Heart right ventricle (tissue), 16 donors: ENCODE measurements at regions not wholly inside any gene's neighbourhood (a gene's known extent, or its start where the extent isn't known, plus 50 kb on each side); places are given as distances from the start of the nearest gene placed in this dataset.

Experiments
- ATAC-seq, 8 donors: fragments of 200-7000 bp; cut with Tn5 transposase; one replicate each; pipeline ENCODE4 v1.9.1; 2020; ENCODE audit warnings: mild to moderate bottlenecking in 8 of 8, moderate library complexity in 8 of 8, moderate number of reproducible peaks in 1 of 8
- DNase-seq, 2 donors: peaks; one replicate each; pipeline ENCODE4 v3.0.0-alpha.2; 2020
- H3K27ac ChIP-seq, 10 donors: fragments of 200-600 bp; sonication (generic) in 2 of 10; one replicate each; pipeline versions ENCODE4 v1.5.0 to v1.8.0; 2020 to 2022; ENCODE audit warnings: mild to moderate bottlenecking in 3 of 10
- H3K27me3 ChIP-seq, 7 donors: fragments of 200-600 bp; one replicate each; pipeline ENCODE4 v1.8.0; 2021 to 2022; ENCODE audit warnings: mild to moderate bottlenecking in 2 of 7
- H3K36me3 ChIP-seq, 9 donors: fragments of 200-600 bp; sonication (generic) in 1 of 9; one replicate each; pipeline versions ENCODE4 v1.5.0 to v1.8.0; 2020 to 2022; ENCODE audit warnings: mild to moderate bottlenecking in 2 of 9
- H3K4me1 ChIP-seq, 9 donors: fragments of 200-600 bp; sonication (generic) in 1 of 9; one replicate each; pipeline versions ENCODE4 v1.5.0 to v1.8.0; 2020 to 2022; ENCODE audit warnings: mild to moderate bottlenecking in 4 of 9
- H3K4me3 ChIP-seq, 10 donors: fragments of 200-600 bp; sonication (generic) in 2 of 10; one replicate each; pipeline versions ENCODE4 v1.5.0 to v1.8.0; 2020 to 2022; ENCODE audit warnings: mild to moderate bottlenecking in 7 of 10, moderate library complexity in 2 of 10
- H3K9me3 ChIP-seq, 11 donors: fragments of 200-600 bp in 10 of 11; sonication (generic) in 2 of 11; one replicate each; pipeline versions ENCODE4 v1.5.0 to v1.8.0; 2013 to 2022; ENCODE audit warnings: mild to moderate bottlenecking in 2 of 11, control low read depth in 1 of 11, moderate library complexity in 1 of 11
- CTCF ChIP-seq, 9 donors: fragments of 200-600 bp; sonication (generic) in 2 of 9; IDR thresholded peaks; one replicate each; pipeline versions ENCODE4 v1.5.0 to v1.8.0; 2021 to 2022; ENCODE audit warnings: antibody characterized with exemption in 9 of 9, mild to moderate bottlenecking in 5 of 9, moderate library complexity in 1 of 9
- WGBS, 2 donors: extraction: QIAGEN DNeasy Blood & Tissue Kit; methylation state at CpG; one replicate each; pipeline ENCODE4 v1.1.7; 2013; ENCODE audit warnings: inconsistent platforms in 1 of 2; 5-methylcytosine and 5-hydroxymethylcytosine counted together
- intact Hi-C, 10 donors: fragments of 100-400 bp; cut with DNase I; formaldehyde crosslinking; loops; one replicate each; pipeline versions ENCODE4 v1.11.1 to v1.14.2; 2022
- donor health status: Arrhythmogenic right ventricular cardiomyopathy.
- donor health status: ischemic (EF 13 %, LVEDD 7.1; RV severe dilation, severe dysfunction).
- donor health status: healthy with polysubstance abuse.
- donor health status: DM: no; HTN: yes; CAD: no.
- donor health status: DM: no; HTN: no; CAD: no.
- donor health status: ischemic (EF 25% LVEDD 6.9; RV normal size, moderate dysfunction).
- donor health status: ischemic (EF 25% LVEDD 5.7; RV mildly dilated, moderate dysfunction).
- donor health status: healthy.
- donor health status: DM: yes; HTN: yes; CAD: no.
- donor health status: Ischemic cardiomyopathy.
- donor health status: ischemic (EF 35%, LVEDD 5.7; RV mildly dilated, moderate dysfunction).
- donor health status: nonischemic (EF 11% LVEDD 7.7; RV severe dilation, severe dysfunction).
- donor health status: DM: yes; HTN: yes; CAD: no.
- donor health status: PGD.
- donor health status: ischemic (EF 29% LVEDD 5.4; RV normal size, mild dysfunction).
- donor health status: nonischemic (EF 23%, LVEDD 6.1; RV moderate dilation, normal function).

- no peak for TF ChIP-seq CTCF (IDR thresholded peaks at IDR 0.05)
- 83 to 88% methylated on average over 4 of the region's 4 CpGs for WGBS, 2 donors
- ATAC-seq (no peak), DNase-seq (no peak)
- H3K4me3 ChIP-seq = no peak overlapping the region
- no peaks in the 10 kb centered on the region for H3K4me1 ChIP-seq
- intact Hi-C loops = no loop called here
- H3K36me3 ChIP-seq = no peaks in the 10 kb centered on the region
- no peaks in the 10 kb centered on the region for H3K27me3 ChIP-seq
- H3K27ac ChIP-seq = no peak overlapping the region
- H3K9me3 ChIP-seq = peaks cover 0 to 7% (median 0%) of the 10 kb centered on the region in 11 donors
Observed at GRCh38 chr2:81437456-81438000, 1133.0 kb upstream of the LRRTM1 start.

GRCh38 chr2:81436256-81436655, 1131.7 kb upstream of the LRRTM1 start:
- Histone ChIP-seq H3K9me3 (peaks cover 0 to 12% (median 0%) of the 10 kb centered on the region in 11 donors), H3K27ac (no peak overlapping the region), H3K4me3 (no peak overlapping the region), H3K36me3 (no peaks in the 10 kb centered on the region), H3K27me3 (no peaks in the 10 kb centered on the region), H3K4me1 (no peaks in the 10 kb centered on the region)
- no peak for DNase-seq
- ATAC-seq = no peak
- no peak for TF ChIP-seq CTCF (IDR thresholded peaks at IDR 0.05)
- WGBS, 2 donors = 56 to 74% methylated on average over 6 of the region's 6 CpGs
- intact Hi-C loops = no loop called here

GRCh38 chr2:81412681-81413080, 1108.1 kb upstream of the LRRTM1 start:
- Histone ChIP-seq H3K4me1 (no peaks in the 10 kb centered on the region), H3K4me3 (no peak overlapping the region), H3K36me3 (no peaks in the 10 kb centered on the region), H3K27ac (no peak overlapping the region), H3K27me3 (no peaks in the 10 kb centered on the region), H3K9me3 (peaks cover 0 to 7% (median 0%) of the 10 kb centered on the region in 11 donors)
- intact Hi-C loops = loop anchor here in 1 of 10 donors (10.0 kb wide), 1 partner anchor 1548 kb away; no protein-coding TSS in a partner anchor
- WGBS, 2 donors = 56 to 84% methylated on average over 3 of the region's 3 CpGs
- no peak for ATAC-seq
- TF ChIP-seq CTCF (IDR thresholded peaks at IDR 0.05) = no peak
- no peak for DNase-seq

- no peak overlapping the region for H3K27ac ChIP-seq
- H3K36me3 ChIP-seq = no peaks in the 10 kb centered on the region
- intact Hi-C loops = no loop called here
- H3K4me1 ChIP-seq = no peaks in the 10 kb centered on the region
- peaks cover 0 to 19% (median 0%) of the 10 kb centered on the region in 11 donors for H3K9me3 ChIP-seq
- no peaks in the 10 kb centered on the region for H3K27me3 ChIP-seq
- 90 to 96% methylated on average over 2 of the region's 2 CpGs for WGBS, 2 donors
- no peak for DNase-seq
- H3K4me3 ChIP-seq = no peak overlapping the region
- no peak for TF ChIP-seq CTCF (IDR thresholded peaks at IDR 0.05)
- no peak for ATAC-seq
Observed at GRCh38 chr2:81403508-81403907, 1099.0 kb upstream of the LRRTM1 start.
